ENCODE measurements at regions not wholly inside any gene's neighbourhood (a gene's known extent, or its start where the extent isn't known, plus 50 kb on each side); places are given as distances from the start of the nearest gene placed in this dataset.

- CTCF ChIA-PET: no interaction called here
- Histone ChIP-seq H3K9ac (replicated peaks; ENCODE audit: extremely low read depth, insufficient read depth, low read length) (no peak overlapping the region), H3K9me3 (replicated peaks; ENCODE audit: control insufficient read depth, insufficient read depth, low read length) (no peaks in the 10 kb centered on the region), H3K4me3 (replicated peaks in 1 of 3; ENCODE audit: insufficient read depth in 1 of 3, low read depth in 1 of 3, low read length in 3 of 3) (no peak overlapping the region), H3K27ac (ENCODE audit: insufficient read depth, low read depth, low read length) (no peak overlapping the region), H3K79me2 (ENCODE audit: control insufficient read depth, insufficient read depth, low read length) (no peaks in the 10 kb centered on the region), H3K4me1 (ENCODE audit: control insufficient read depth, extremely low read depth, insufficient read depth, low read length) (no peaks in the 10 kb centered on the region), H2AFZ (ENCODE audit: low read depth, low read length) (no peak overlapping the region), H3K4me2 (ENCODE audit: insufficient read depth, low read length) (no peak overlapping the region), H3K27me3 (ENCODE audit: control insufficient read depth in 2 of 2, insufficient read depth in 2 of 2, low read length in 2 of 2) (no peaks in the 10 kb centered on the region), H4K20me1 (replicated peaks; ENCODE audit: control insufficient read depth, extremely low read depth, insufficient read depth, low read length) (no peaks in the 10 kb centered on the region), H3K9me1 (replicated peaks; ENCODE audit: control insufficient read depth, extremely low read depth, insufficient read depth, low read length) (no peaks in the 10 kb centered on the region), H3K36me3 (ENCODE audit: control insufficient read depth in 2 of 2, extremely low read depth in 1 of 2, insufficient read depth in 2 of 2, low read length in 2 of 2) (no peaks in the 10 kb centered on the region)
- DNase-seq (ENCODE audit: low read depth, low spot score): no peak
- TF ChIP-seq EZH2 (IDR thresholded peaks at IDR 0.05; ENCODE audit: borderline replicate concordance, low read depth, low read length, severe bottlenecking) (no peak), FOS (IDR thresholded peaks at IDR 0.05; ENCODE audit: borderline replicate concordance, insufficient read depth, low read length) (no peak), GATA2 (IDR thresholded peaks at IDR 0.05; ENCODE audit: insufficient read depth, insufficient read length, low read depth, low read length) (no peak), JUN (IDR thresholded peaks at IDR 0.05; ENCODE audit: borderline replicate concordance, insufficient read depth, insufficient read length, low read depth) (no peak), POLR2A (IDR thresholded peaks at IDR 0.05; ENCODE audit: low read depth, low read length) (no peak), MYC (IDR thresholded peaks at IDR 0.05; ENCODE audit: low read depth, low read length) (no peak)
- TF ChIP-seq, protein P1, sequence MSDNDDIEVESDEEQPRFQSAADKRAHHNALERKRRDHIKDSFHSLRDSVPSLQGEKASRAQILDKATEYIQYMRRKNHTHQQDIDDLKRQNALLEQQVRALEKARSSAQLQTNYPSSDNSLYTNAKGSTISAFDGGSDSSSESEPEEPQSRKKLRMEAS (IDR thresholded peaks at IDR 0.05; ENCODE audit: insufficient read depth, insufficient read length): no peak
- TF ChIP-seq, protein P2, sequence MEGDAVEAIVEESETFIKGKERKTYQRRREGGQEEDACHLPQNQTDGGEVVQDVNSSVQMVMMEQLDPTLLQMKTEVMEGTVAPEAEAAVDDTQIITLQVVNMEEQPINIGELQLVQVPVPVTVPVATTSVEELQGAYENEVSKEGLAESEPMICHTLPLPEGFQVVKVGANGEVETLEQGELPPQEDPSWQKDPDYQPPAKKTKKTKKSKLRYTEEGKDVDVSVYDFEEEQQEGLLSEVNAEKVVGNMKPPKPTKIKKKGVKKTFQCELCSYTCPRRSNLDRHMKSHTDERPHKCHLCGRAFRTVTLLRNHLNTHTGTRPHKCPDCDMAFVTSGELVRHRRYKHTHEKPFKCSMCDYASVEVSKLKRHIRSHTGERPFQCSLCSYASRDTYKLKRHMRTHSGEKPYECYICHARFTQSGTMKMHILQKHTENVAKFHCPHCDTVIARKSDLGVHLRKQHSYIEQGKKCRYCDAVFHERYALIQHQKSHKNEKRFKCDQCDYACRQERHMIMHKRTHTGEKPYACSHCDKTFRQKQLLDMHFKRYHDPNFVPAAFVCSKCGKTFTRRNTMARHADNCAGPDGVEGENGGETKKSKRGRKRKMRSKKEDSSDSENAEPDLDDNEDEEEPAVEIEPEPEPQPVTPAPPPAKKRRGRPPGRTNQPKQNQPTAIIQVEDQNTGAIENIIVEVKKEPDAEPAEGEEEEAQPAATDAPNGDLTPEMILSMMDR (IDR thresholded peaks at IDR 0.05; ENCODE audit: extremely low read depth in 1 of 2, insufficient read depth in 1 of 2, low read depth in 1 of 2, low read length in 2 of 2): no peak
- dilution Hi-C loops (cut with MboI; ENCODE audit: extremely low pct_ligation_motif_present, low sequenced_read_pairs): no loop called here
- intact Hi-C loops (cut with micrococcal nuclease): no loop called here
- POLR2A ChIA-PET: no interaction called here
- no TSS peak for BruUV-seq (replicated peaks)
- FAIRE-seq: no peak
Measured at GRCh38 chr9:28056006-28056405, 482.7 kb upstream of the C9orf72 start.
